CD4-positive, alpha-beta T cell treated with Interleukin-10 for 1 hour (primary cell): ENCODE measurements at regions not wholly inside any gene's neighbourhood (a gene's known extent, or its start where the extent isn't known, plus 50 kb on each side); places are given as distances from the start of the nearest gene placed in this dataset.
A peak's percentile ranks its signal among the peaks of the same experiment; 100 is the strongest.

Source experiments
- DNase-seq: peaks from one replicate; pipeline ENCODE4 v3.0.0-alpha.2; 2020

DNA sequence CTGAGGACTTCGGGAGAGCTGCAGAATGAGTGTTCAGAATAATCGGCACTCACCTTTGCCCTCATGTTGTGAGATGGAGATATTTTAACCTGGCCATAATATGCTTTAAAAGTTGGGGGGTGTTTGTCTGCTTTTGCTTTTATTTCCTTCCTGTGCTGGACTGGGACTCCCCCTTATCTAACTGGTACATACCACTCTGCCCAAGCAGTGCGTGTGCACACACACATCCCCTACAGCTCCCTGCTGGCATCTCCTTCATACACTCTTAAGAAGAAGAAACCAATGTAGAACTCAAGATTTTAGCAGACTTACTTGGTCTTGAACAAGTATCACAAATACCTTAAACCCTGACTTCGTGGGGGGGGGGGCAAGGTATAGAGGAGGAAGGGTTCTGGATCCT lies 146.2 kb upstream of the DMRT1 start:
- DNase-seq = no peak

DNA sequence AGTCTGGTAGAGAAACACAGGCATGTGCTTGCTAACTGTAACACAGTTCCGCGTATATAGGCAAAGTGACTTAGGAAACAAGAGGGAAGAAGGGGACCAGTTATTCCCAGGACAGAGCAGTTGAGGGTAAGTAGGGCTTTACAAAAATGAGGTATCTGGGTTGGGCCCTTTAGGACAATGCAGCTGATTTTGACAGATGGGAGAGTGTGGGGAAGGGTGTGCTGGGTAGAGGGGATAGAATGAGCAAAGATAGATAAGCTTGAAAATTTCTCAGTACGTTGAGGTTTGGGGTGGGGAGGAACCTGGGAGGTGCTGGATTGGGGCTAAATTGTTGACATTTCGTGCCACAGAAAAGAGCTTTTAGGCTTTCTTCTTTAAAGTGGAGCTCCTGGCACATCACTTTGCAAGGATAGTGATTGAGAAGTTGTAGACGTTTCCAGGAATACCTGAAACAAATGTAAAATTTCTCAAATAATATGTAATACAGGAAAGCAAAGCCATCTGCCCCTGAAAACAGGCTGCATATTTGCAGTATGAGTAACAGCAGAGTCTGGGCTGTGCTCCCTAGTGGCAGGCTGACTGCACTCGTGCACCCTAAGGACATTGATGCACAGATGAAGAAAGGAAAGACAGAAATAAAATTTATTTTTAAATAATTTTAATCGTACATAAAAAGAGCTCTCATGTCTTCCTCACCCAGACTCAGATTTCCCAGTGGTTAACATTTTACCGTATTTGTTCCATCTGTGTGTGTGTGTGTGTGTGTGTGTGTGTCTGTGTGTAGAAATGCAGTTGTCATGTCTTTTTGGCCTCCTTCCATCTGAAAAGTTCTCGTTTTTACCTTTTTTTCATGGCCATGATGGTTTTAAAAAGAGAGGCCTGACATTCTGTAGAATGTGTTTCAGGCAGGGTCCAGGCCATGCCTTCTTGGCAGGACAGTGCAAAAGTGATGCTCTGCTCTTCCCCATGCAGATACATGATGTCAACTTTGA lies 144.9 kb upstream of the DMRT1 start:
- DNase-seq = no peak

GRCh38 chr9:698276-698675 lies 143.2 kb upstream of the DMRT1 start:
- no peak for DNase-seq

GRCh38 chr9:698954-699353 lies 142.5 kb upstream of the DMRT1 start:
- no peak for DNase-seq

GRCh38 chr9:699396-699795 lies 142.1 kb upstream of the DMRT1 start:
- DNase-seq = no peak

DNA sequence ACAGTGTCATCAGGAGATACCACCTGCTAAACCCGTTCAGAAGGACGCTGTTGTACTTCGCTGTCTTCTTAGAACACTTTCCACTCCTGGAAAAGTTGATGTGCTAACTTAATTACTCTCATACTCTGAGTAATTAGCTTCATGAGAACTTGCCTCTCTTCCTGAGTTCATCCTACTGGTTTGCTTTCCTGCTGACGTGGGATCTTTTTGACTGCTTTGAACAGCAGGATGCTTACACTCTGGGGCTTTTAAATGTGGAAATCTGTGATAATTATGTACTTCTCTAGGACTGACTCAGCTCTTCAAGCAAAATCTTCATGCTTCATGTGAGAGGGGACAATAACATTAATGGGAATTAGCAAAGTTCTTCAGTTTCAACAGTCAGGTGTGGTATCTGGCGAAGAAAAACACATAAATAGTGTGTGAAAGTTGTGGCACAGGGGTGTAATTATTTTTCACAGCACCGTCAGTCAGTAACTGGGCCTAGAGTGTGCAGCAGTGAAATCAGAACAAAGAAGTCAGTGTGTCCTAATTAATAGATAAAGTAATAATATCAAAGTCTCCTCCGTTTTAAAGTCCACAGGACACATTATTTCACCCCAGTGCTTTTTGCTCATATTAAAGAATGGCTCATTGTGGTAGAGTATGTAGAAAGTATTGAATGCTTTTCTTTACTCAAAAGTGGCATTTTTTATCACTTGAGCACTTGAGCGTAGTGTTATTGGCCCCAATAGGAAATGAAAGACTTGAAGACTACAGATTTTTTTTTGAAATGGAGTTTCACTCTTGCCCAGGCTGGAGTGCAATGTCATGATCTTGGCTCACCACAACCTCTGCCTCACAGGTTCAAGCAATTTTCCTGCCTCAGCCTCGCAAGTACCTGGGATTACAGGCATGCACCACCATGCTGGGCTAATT lies 140.9 kb upstream of the DMRT1 start:
- no peak for DNase-seq

GRCh38 chr9:703392-703791 lies 138.1 kb upstream of the DMRT1 start:
- no peak for DNase-seq

DNA sequence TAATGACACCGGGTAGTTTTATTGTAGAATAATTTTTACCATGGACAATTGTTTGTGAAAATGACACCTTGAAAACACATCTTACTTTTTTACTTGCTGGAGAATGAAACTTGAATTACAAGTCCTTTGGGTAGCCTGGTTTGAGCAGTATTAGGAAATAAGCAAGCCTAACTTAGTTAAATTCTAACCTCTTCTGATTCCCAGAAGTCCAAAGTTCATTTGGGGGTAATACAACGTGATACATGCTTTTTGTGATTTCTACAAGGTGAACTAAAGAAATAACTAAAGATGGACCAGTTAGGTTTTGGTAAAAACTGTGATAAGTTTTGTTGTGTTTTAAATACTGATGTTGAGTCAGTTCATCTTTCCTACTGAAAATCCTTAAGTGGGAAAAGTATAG lies 135.4 kb upstream of the DMRT1 start:
- DNase-seq = no peak

DNA sequence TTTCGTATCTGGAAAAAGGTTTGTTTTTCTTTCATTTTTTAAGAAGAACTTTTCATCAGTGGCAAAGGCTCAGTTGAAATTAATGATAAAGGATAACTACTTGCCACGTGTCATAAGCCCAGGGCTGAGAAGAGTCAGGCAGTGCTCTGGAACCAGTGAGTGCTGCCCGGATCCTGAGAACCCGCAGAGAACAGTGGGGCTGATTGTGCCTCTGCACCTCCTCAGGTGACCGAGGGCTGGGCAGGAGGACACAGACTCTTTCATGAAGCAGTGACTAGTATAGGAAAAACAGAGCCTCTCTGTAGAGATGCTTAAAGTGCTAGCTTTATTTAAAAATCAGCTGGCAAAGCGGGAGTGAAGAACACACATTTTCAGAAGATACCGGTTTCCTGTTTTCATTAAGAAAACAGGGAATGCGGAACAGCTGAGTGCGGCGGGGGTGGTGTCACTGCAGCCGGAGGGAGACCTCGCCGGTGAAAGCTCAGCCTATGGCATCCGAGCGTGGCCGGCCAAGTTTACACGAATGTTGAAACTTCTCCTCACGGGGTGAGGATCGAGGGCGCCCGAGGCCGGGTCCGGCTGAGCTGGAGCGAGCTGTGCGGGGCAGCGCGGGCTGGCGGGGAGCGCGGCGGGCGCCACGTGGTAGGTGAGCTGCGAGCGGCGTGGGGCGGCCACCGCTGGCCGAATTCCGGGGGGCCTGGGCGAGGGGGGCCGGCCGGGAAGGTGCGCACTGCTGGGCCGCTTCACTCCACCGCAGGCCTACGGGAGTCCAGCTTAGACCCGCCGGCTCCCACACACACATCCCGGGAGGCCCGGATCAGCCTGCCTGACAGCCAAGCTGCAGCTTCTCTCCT lies 134.7 kb upstream of the DMRT1 start:
- DNase-seq = peak; percentile 1

DNA sequence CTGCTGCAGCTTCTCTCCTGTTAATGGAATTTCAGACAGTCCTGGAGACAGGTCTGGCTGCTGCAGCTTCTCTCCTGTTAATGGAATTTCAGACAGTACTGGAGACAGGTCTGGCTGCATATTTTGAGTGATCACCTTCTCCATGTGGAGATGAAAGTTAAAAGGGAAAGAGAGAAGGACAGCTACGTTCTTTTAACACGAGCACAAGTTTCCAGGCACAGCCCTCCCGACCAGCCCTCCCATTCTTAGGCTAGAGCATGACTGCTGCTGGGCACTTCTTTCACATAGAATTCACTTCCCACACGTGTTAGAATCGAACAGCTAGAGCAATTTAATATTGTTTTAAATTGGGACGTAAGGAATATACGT lies 133.3 kb upstream of the DMRT1 start:
- no peak for DNase-seq

- no peak for DNase-seq
These were observed 132.7 kb upstream of the DMRT1 start for GRCh38 chr9:708551-709432.

- DNase-seq = no peak
These were observed 130.3 kb upstream of the DMRT1 start for GRCh38 chr9:710951-711745.

- DNase-seq = no peak
These were observed 129.5 kb upstream of the DMRT1 start for GRCh38 chr9:711761-712553.

GRCh38 chr9:712643-713042 lies 128.9 kb upstream of the DMRT1 start:
- no peak for DNase-seq

GRCh38 chr9:713091-713490 lies 128.4 kb upstream of the DMRT1 start:
- no peak for DNase-seq

GRCh38 chr9:714675-715074 lies 126.8 kb upstream of the DMRT1 start:
- no peak for DNase-seq

GRCh38 chr9:715300-715699 lies 126.2 kb upstream of the DMRT1 start:
- DNase-seq = no peak

- DNase-seq = no peak
These were observed 125.6 kb upstream of the DMRT1 start for GRCh38 chr9:715743-716400.

DNA sequence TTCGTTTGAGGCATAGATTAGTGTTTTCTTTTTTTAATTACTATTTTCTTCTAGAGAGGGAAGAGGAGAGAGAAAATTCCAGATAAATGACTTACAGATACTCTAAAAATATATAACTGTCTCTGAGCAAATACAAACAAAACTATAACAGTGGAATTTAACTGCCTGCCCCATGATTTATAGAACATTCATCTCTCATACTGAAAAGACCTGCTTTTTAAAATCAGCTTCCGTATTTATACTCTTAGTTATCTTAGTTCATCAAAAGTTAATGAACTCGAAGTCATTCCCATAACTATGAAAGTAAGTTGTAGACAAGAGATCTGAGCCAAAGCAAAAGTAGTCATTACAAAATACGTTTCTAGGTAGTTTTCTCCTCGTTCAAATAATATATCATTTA lies 123.8 kb upstream of the DMRT1 start:
- no peak for DNase-seq
